Neural cell (in vitro differentiated cells): ENCODE measurements at regions not wholly inside any gene's neighbourhood (a gene's known extent, or its start where the extent isn't known, plus 50 kb on each side); places are given as distances from the start of the nearest gene placed in this dataset.

ENCODE experiments used
- CTCF ChIP-seq: fragments of 450-650 bp; IDR thresholded peaks from 2 replicates; pipeline ENCODE4 v1.5.1; 2014; ENCODE audit warnings: antibody characterized with exemption, mild to moderate bottlenecking, moderate library complexity; ENCODE audit not compliant: poor library complexity, severe bottlenecking
- EP300 ChIP-seq: fragments of 450-650 bp; conservative IDR thresholded peaks from 2 replicates; pipeline ENCODE4 v1.6.1; 2014; ENCODE audit warnings: antibody characterized with exemption, mild to moderate bottlenecking, moderate library complexity; ENCODE audit not compliant: poor library complexity, severe bottlenecking
- EZH2 ChIP-seq: fragments of 200-600, 300-800 bp; shearing (Covaris generic), sonication (generic); IDR thresholded peaks from 2 replicates; pipeline ENCODE4 v1.6.1; 2014; ENCODE audit warnings: antibody characterized with exemption, low read length, borderline replicate concordance, mild to moderate bottlenecking; ENCODE audit not compliant: insufficient read depth, poor library complexity, severe bottlenecking
- POLR2AphosphoS5 ChIP-seq: IDR thresholded peaks from 2 replicates; pipeline ENCODE4 v1.6.1; 2012
- RAD21 ChIP-seq: fragments of 450-650 bp; conservative IDR thresholded peaks from 2 replicates; pipeline ENCODE4 v1.6.1; 2014; ENCODE audit warnings: antibody characterized with exemption, mild to moderate bottlenecking, moderate library complexity
- REST ChIP-seq: IDR thresholded peaks from 2 replicates; pipeline ENCODE4 v1.6.1; 2012; ENCODE audit warnings: borderline replicate concordance
- SMC3 ChIP-seq: fragments of 450-650 bp; conservative IDR thresholded peaks from 2 replicates; pipeline ENCODE4 v1.6.1; 2014; ENCODE audit warnings: antibody characterized with exemption, mild to moderate bottlenecking, moderate library complexity; ENCODE audit not compliant: poor library complexity

- TF ChIP-seq CTCF (no peak), POLR2AphosphoS5 (no peak), RAD21 (no peak), SMC3 (no peak), REST (no peak), EP300 (no peak), EZH2 (no peak)
Measured at GRCh38 chr12:58325561-58325960, 384.2 kb downstream of the ATP23 start.
